Heart left ventricle (tissue), 13 donors: ENCODE measurements at regions not wholly inside any gene's neighbourhood (a gene's known extent, or its start where the extent isn't known, plus 50 kb on each side); places are given as distances from the start of the nearest gene placed in this dataset.

Experiments
- POLR2A ChIP-seq, 2 donors: fragments of 450-650 bp; IDR thresholded peaks; one replicate each; pipeline ENCODE4 v1.6.1; 2017; ENCODE audit warnings: antibody characterized with exemption in 2 of 2, mild to moderate bottlenecking in 2 of 2, moderate library complexity in 2 of 2
- TF ChIP-seq, protein P1 (sequence below), 12 donors: fragments of 200-600 bp; sonication (generic) in 4 of 12; IDR thresholded peaks; one replicate each; pipeline versions ENCODE4 v1.5.0 to v1.8.0; 2018 to 2022; ENCODE audit warnings: antibody characterized with exemption in 12 of 12, mild to moderate bottlenecking in 5 of 12
- donor health status: ischemic (EF 13 %, LVEDD 7.1; RV severe dilation, severe dysfunction).
- donor health status: DM: no; HTN: yes; CAD: no.
- donor health status: DM: no; HTN: no; CAD: no.
- donor health status: ischemic (EF 25% LVEDD 6.9; RV normal size, moderate dysfunction).
- donor health status: ischemic (EF 25% LVEDD 5.7; RV mildly dilated, moderate dysfunction).
- donor health status: ischemic (EF 35%, LVEDD 5.7; RV mildly dilated, moderate dysfunction).
- donor health status: nonischemic (EF 11% LVEDD 7.7; RV severe dilation, severe dysfunction).
- donor health status: DM: yes; HTN: yes; CAD: no.
- donor health status: PGD.
- donor health status: ischemic (EF 29% LVEDD 5.4; RV normal size, mild dysfunction).
- donor health status: nonischemic (EF 23%, LVEDD 6.1; RV moderate dilation, normal function).

DNA sequence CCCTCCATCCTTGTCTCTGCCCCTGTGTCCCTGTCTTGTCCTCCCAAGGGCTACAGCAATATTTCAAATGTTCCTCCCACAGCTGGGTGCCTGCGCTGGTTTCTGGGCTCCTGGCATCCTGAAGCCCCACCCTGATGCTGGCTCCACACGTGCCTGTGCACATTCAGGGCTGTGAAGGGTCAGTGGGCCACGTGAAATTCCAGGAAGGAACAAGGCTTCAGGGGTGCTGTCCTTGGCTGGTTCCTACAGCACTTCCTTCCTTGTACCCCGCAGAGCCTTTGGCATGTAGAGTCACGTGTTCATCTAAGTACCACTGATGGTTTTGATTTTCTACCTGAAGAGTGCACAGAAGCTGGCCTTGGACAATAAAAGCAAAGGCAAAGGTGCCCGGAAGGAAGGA is 57.7 kb upstream of the NLK start:
- TF ChIP-seq, protein P1, sequence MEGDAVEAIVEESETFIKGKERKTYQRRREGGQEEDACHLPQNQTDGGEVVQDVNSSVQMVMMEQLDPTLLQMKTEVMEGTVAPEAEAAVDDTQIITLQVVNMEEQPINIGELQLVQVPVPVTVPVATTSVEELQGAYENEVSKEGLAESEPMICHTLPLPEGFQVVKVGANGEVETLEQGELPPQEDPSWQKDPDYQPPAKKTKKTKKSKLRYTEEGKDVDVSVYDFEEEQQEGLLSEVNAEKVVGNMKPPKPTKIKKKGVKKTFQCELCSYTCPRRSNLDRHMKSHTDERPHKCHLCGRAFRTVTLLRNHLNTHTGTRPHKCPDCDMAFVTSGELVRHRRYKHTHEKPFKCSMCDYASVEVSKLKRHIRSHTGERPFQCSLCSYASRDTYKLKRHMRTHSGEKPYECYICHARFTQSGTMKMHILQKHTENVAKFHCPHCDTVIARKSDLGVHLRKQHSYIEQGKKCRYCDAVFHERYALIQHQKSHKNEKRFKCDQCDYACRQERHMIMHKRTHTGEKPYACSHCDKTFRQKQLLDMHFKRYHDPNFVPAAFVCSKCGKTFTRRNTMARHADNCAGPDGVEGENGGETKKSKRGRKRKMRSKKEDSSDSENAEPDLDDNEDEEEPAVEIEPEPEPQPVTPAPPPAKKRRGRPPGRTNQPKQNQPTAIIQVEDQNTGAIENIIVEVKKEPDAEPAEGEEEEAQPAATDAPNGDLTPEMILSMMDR (IDR thresholded peaks at IDR 0.05) = no peak
- TF ChIP-seq POLR2A (IDR thresholded peaks at IDR 0.05) = no peak
